H9 (cell line): ENCODE measurements at regions not wholly inside any gene's neighbourhood (a gene's known extent, or its start where the extent isn't known, plus 50 kb on each side); places are given as distances from the start of the nearest gene placed in this dataset.

Experiments
- DNase-seq: peaks from one replicate; pipeline ENCODE4 v3.0.0-alpha.2; 2017
- H2AFZ ChIP-seq: one replicate; pipeline ENCODE4 v1.6.1; 2013; ENCODE audit warnings: mild to moderate bottlenecking, low read length, control low read depth, moderate library complexity
- H2AK5ac ChIP-seq: 2 replicates; pipeline ENCODE4 v1.6.1; 2013; ENCODE audit warnings: low read length, control low read depth, mixed read lengths; ENCODE audit not compliant: insufficient read length
- H2BK120ac ChIP-seq: one replicate; pipeline ENCODE4 v1.6.1; 2013; ENCODE audit warnings: low read depth, mild to moderate bottlenecking, low read length, control low read depth, inconsistent platforms; ENCODE audit not compliant: poor library complexity, severe bottlenecking
- H2BK12ac ChIP-seq: 2 replicates; pipeline ENCODE4 v1.6.1; 2013; ENCODE audit warnings: low read length, control low read depth, mixed read lengths, low read depth; ENCODE audit not compliant: insufficient read length
- H2BK15ac ChIP-seq: 2 replicates; pipeline ENCODE4 v1.6.1; 2013; ENCODE audit warnings: low read depth, low read length, control low read depth
- H2BK20ac ChIP-seq: one replicate; pipeline ENCODE4 v1.6.1; 2013; ENCODE audit warnings: low read depth, mild to moderate bottlenecking, low read length, control low read depth, inconsistent platforms; ENCODE audit not compliant: poor library complexity, severe bottlenecking
- H2BK5ac ChIP-seq: 2 replicates; pipeline ENCODE4 v1.6.1; 2013; ENCODE audit warnings: low read length, control low read depth, mixed read lengths; ENCODE audit not compliant: insufficient read length
- H3K14ac ChIP-seq: 2 replicates; pipeline ENCODE4 v1.6.1; 2013; ENCODE audit warnings: low read length, control low read depth; ENCODE audit not compliant: insufficient read depth
- H3K18ac ChIP-seq: 2 replicates; pipeline ENCODE4 v1.6.1; 2013; ENCODE audit warnings: low read depth, mild to moderate bottlenecking, mixed read lengths, low read length, control low read depth; ENCODE audit not compliant: insufficient read length
- H3K23ac ChIP-seq: 2 replicates; pipeline ENCODE4 v1.6.1; 2013; ENCODE audit warnings: low read length, control low read depth, mixed read lengths, low read depth; ENCODE audit not compliant: insufficient read length
- H3K23me2 ChIP-seq: 2 replicates; pipeline ENCODE4 v1.6.1; 2013; ENCODE audit warnings: low read depth, mild to moderate bottlenecking, mixed read lengths, low read length, control low read depth; ENCODE audit not compliant: insufficient read length, poor library complexity, severe bottlenecking
- H3K27ac ChIP-seq: 2 replicates; pipeline ENCODE4 v1.5.1; 2013; ENCODE audit warnings: low read length, control low read depth, mixed read lengths, low read depth; ENCODE audit not compliant: insufficient read length
- H3K27me3 ChIP-seq: 2 replicates; pipeline ENCODE4 v1.6.1; 2013; ENCODE audit warnings: low read length, control low read depth, inconsistent platforms; ENCODE audit not compliant: insufficient read depth
- H3K4ac ChIP-seq: 2 replicates; pipeline ENCODE4 v1.6.1; 2013; ENCODE audit warnings: low read depth, mild to moderate bottlenecking, control low read depth, inconsistent platforms, low read length, moderate library complexity
- H3K4me1 ChIP-seq: 2 replicates; pipeline ENCODE4 v1.6.1; 2013; ENCODE audit warnings: low read length, control low read depth, inconsistent platforms; ENCODE audit not compliant: insufficient read depth
- H3K4me2 ChIP-seq: 2 replicates; pipeline ENCODE4 v1.6.1; 2013; ENCODE audit warnings: low read length, control low read depth, mixed read lengths; ENCODE audit not compliant: insufficient read length, insufficient read depth
- H3K56ac ChIP-seq: 2 replicates; pipeline ENCODE4 v1.6.1; 2013; ENCODE audit warnings: low read depth, mild to moderate bottlenecking, mixed read lengths, low read length, control low read depth; ENCODE audit not compliant: insufficient read length
- H3K79me1 ChIP-seq: 2 replicates; pipeline ENCODE4 v1.6.1; 2013; ENCODE audit warnings: low read depth, mild to moderate bottlenecking, moderate library complexity, low read length, control low read depth, inconsistent platforms; ENCODE audit not compliant: insufficient read depth, poor library complexity, severe bottlenecking
- H3K79me2 ChIP-seq: 2 replicates; pipeline ENCODE4 v1.6.1; 2013; ENCODE audit warnings: low read length, control low read depth, inconsistent platforms; ENCODE audit not compliant: insufficient read depth
- H3K9ac ChIP-seq: 2 replicates; pipeline ENCODE4 v1.6.1; 2013; ENCODE audit warnings: low read length, control low read depth, mixed read lengths; ENCODE audit not compliant: insufficient read length; ENCODE audit errors: extremely low read depth
- H3K9me3 ChIP-seq: one replicate; pipeline ENCODE4 v1.6.1; 2013; ENCODE audit warnings: low read depth, low read length, inconsistent platforms; ENCODE audit not compliant: control insufficient read depth
- H3T11ph ChIP-seq: one replicate; pipeline ENCODE4 v1.6.1; 2013; ENCODE audit warnings: mild to moderate bottlenecking, low read length, control low read depth, inconsistent platforms
- H4K20me1 ChIP-seq: one replicate; pipeline ENCODE4 v1.6.1; 2013; ENCODE audit not compliant: control insufficient read depth, insufficient read length, insufficient read depth
- H4K5ac ChIP-seq: 2 replicates; pipeline ENCODE4 v1.6.1; 2013; ENCODE audit warnings: low read depth, mild to moderate bottlenecking, mixed read lengths, low read length, control low read depth; ENCODE audit not compliant: insufficient read length
- H4K8ac ChIP-seq: replicated peaks from 2 replicates; pipeline ENCODE4 v1.6.1; 2013; ENCODE audit warnings: low read length, control low read depth, mixed read lengths, low read depth; ENCODE audit not compliant: insufficient read length
- H4K91ac ChIP-seq: 2 replicates; pipeline ENCODE4 v1.6.1; 2013; ENCODE audit warnings: low read depth, mild to moderate bottlenecking, moderate library complexity, mixed read lengths, low read length, control low read depth; ENCODE audit not compliant: insufficient read length
- H3K27ac Mint-ChIP-seq, 3 experiments: 2 replicates in 2 of 3; 3 replicates in 1 of 3; pipeline ENCODE4 v1.8.0; 2020 to 2021; ENCODE audit warnings: mixed read lengths in 3 of 3, mild to moderate bottlenecking in 1 of 3, moderate library complexity in 1 of 3
- H3K27me3 Mint-ChIP-seq: 2 replicates; pipeline ENCODE4 v1.8.0; 2021; ENCODE audit warnings: low read depth, mild to moderate bottlenecking, moderate library complexity, mixed read lengths
- H3K36me3 Mint-ChIP-seq, 3 experiments: 2 replicates in 2 of 3; 3 replicates in 1 of 3; pipeline ENCODE4 v1.8.0; 2020 to 2021; ENCODE audit warnings: low read depth in 3 of 3, mixed read lengths in 3 of 3; ENCODE audit not compliant: insufficient read depth in 1 of 3
- H3K4me1 Mint-ChIP-seq, 2 experiments: 2 replicates each; pipeline ENCODE4 v1.8.0; 2020; ENCODE audit warnings: mixed read lengths in 2 of 2
- H3K4me3 Mint-ChIP-seq, 2 experiments: 2 replicates in 1 of 2; 3 replicates in 1 of 2; pipeline ENCODE4 v1.8.0; 2020 to 2021; ENCODE audit warnings: mild to moderate bottlenecking in 2 of 2, mixed read lengths in 2 of 2, moderate library complexity in 1 of 2
- H3K9me3 Mint-ChIP-seq, 2 experiments: 2 replicates in 1 of 2; 3 replicates in 1 of 2; pipeline ENCODE4 v1.8.0; 2020; ENCODE audit warnings: mild to moderate bottlenecking in 2 of 2, mixed read lengths in 2 of 2, moderate library complexity in 1 of 2
- CTCF ChIP-seq: fragments of 200-600 bp; sonication (generic); conservative IDR thresholded peaks from 3 replicates; pipeline ENCODE4 v1.8.0; 2021; ENCODE audit warnings: antibody characterized with exemption, mild to moderate bottlenecking
- WGBS: extraction: QIAGEN DNeasy Blood & Tissue Kit; methylation state at CpG from one replicate; pipeline ENCODE4 v1.1.7; 2013; ENCODE audit warnings: missing lambda C conversion rate, low lambda C conversion rate, mixed read lengths; ENCODE audit not compliant: insufficient read length; ENCODE audit errors: extremely low coverage; 5-methylcytosine and 5-hydroxymethylcytosine counted together

GRCh38 chr14:85762526-85762925 is 232.6 kb downstream of the FLRT2 start:
- WGBS = no CpG with 5 or more reads among the region's 4 CpGs
- Histone ChIP-seq H3K27ac (no peak overlapping the region), H2BK5ac (no peak overlapping the region), H3T11ph (no peak overlapping the region), H4K8ac (no peak overlapping the region), H3K79me2 (no peaks in the 10 kb centered on the region), H3K27me3 (no peaks in the 10 kb centered on the region), H2BK12ac (no peak overlapping the region), H3K23ac (no peak overlapping the region), H3K23me2 (no peaks in the 10 kb centered on the region), H4K5ac (no peak overlapping the region), H3K4ac (no peak overlapping the region), H2AFZ (no peak overlapping the region), H3K9ac (no peak overlapping the region), H3K79me1 (no peaks in the 10 kb centered on the region), H3K9me3 (no peaks in the 10 kb centered on the region), H4K91ac (no peak overlapping the region), H2BK20ac (no peak overlapping the region), H2AK5ac (no peak overlapping the region), H3K56ac (no peak overlapping the region), H2BK15ac (no peak overlapping the region), H3K4me1 (no peaks in the 10 kb centered on the region), H2BK120ac (no peak overlapping the region), H3K4me2 (no peak overlapping the region), H4K20me1 (no peaks in the 10 kb centered on the region), H3K18ac (no peak overlapping the region), H3K14ac (no peak overlapping the region)
- H3K27ac Mint-ChIP-seq = no peak overlapping the region
- peaks cover 10 to 16% of the 10 kb centered on the region in 2 experiments for H3K4me1 Mint-ChIP-seq
- TF ChIP-seq CTCF = no peak
- H3K36me3 Mint-ChIP-seq = no peaks in the 10 kb centered on the region; a peak in 1 of 7 replicates
- DNase-seq = no peak
- H3K9me3 Mint-ChIP-seq = no peaks in the 10 kb centered on the region; a peak in 2 of 5 replicates
- no peaks in the 10 kb centered on the region for H3K27me3 Mint-ChIP-seq
- H3K4me3 Mint-ChIP-seq = no peak overlapping the region
